Keratinocyte (primary cell): ENCODE measurements at regions not wholly inside any gene's neighbourhood (a gene's known extent, or its start where the extent isn't known, plus 50 kb on each side); places are given as distances from the start of the nearest gene placed in this dataset.

ENCODE experiments used
- DNase-seq: peaks from one replicate; pipeline ENCODE4 v3.0.0-alpha.2; 2011; ENCODE audit warnings: low read depth, missing footprints, low spot score
- FAIRE-seq: peaks from 2 replicates; lab custom pipeline; 2011; peaks lifted over from hg19 to GRCh38; lab: Jason Lieb, UNC
- H2AFZ ChIP-seq: 2 replicates; pipeline ENCODE4 v1.6.0; 2012; ENCODE audit warnings: low read length, control low read depth, inconsistent platforms; ENCODE audit not compliant: control insufficient read depth
- H3K27ac ChIP-seq: 2 replicates; pipeline ENCODE4 v1.5.1; 2011; ENCODE audit warnings: low read length; ENCODE audit not compliant: control insufficient read depth, insufficient read depth
- H3K27me3 ChIP-seq: 3 replicates; pipeline ENCODE4 v1.6.0; 2011; ENCODE audit warnings: low read length; ENCODE audit not compliant: control insufficient read depth, insufficient read depth; ENCODE audit errors: extremely low read depth
- H3K36me3 ChIP-seq, 2 experiments: 2 replicates in 1 of 2; 3 replicates in 1 of 2; pipeline ENCODE4 v1.5.1; 2011; ENCODE audit warnings: low read length in 2 of 2, mild to moderate bottlenecking in 1 of 2; ENCODE audit not compliant: control insufficient read depth in 2 of 2, insufficient read depth in 2 of 2; ENCODE audit errors: extremely low read depth in 1 of 2
- H3K4me1 ChIP-seq: 3 replicates; pipeline ENCODE4 v1.5.1; 2011; ENCODE audit warnings: low read length; ENCODE audit not compliant: control insufficient read depth, insufficient read depth; ENCODE audit errors: extremely low read depth
- H3K4me2 ChIP-seq: 3 replicates; pipeline ENCODE4 v1.6.0; 2011; ENCODE audit warnings: low read depth, low read length; ENCODE audit not compliant: control insufficient read depth, insufficient read depth; ENCODE audit errors: extremely low read depth
- H3K4me3 ChIP-seq, 3 experiments: fragments of 200-600 bp in 1 of 3; sonication (generic) in 1 of 3; 2 replicates in 2 of 3; 3 replicates in 1 of 3; pipeline ENCODE4 v1.5.1; 2011 to 2016; ENCODE audit warnings: low read length in 3 of 3, mild to moderate bottlenecking in 3 of 3, control low read depth in 2 of 3, inconsistent platforms in 1 of 3, low read depth in 1 of 3, mixed read lengths in 1 of 3, mixed run types in 1 of 3, moderate library complexity in 1 of 3; ENCODE audit not compliant: control insufficient read depth in 2 of 3, insufficient read depth in 2 of 3; ENCODE audit errors: extremely low read depth in 1 of 3
- H3K79me2 ChIP-seq: 2 replicates; pipeline ENCODE4 v1.6.0; 2012; ENCODE audit warnings: low read length; ENCODE audit not compliant: control insufficient read depth, insufficient read depth
- H3K9ac ChIP-seq: 3 replicates; pipeline ENCODE4 v1.6.0; 2011; ENCODE audit warnings: low read length; ENCODE audit not compliant: control insufficient read depth, insufficient read depth; ENCODE audit errors: extremely low read depth
- H3K9me1 ChIP-seq: 3 replicates; pipeline ENCODE4 v1.6.0; 2011; ENCODE audit warnings: low read length; ENCODE audit not compliant: control insufficient read depth, insufficient read depth; ENCODE audit errors: extremely low read depth
- H3K9me3 ChIP-seq: 2 replicates; pipeline ENCODE4 v1.5.1; 2012; ENCODE audit warnings: low read depth, low read length; ENCODE audit not compliant: control insufficient read depth
- H4K20me1 ChIP-seq: 3 replicates; pipeline ENCODE4 v1.6.0; 2011; ENCODE audit warnings: low read length; ENCODE audit not compliant: control insufficient read depth, insufficient read depth; ENCODE audit errors: extremely low read depth
- CTCF ChIP-seq, 3 experiments: IDR thresholded peaks in 1 of 3; conservative IDR thresholded peaks in 1 of 3; optimal IDR thresholded peaks in 1 of 3; 2 replicates in 2 of 3; 3 replicates in 1 of 3; pipeline versions ENCODE3 to v1.5.1; 2011; ENCODE audit warnings: low read length in 3 of 3, mild to moderate bottlenecking in 3 of 3, moderate library complexity in 2 of 3, control low read depth in 1 of 3, inconsistent platforms in 1 of 3; ENCODE audit not compliant: insufficient read depth in 2 of 3; ENCODE audit errors: extremely low read depth in 1 of 3
- EZH2 ChIP-seq: IDR thresholded peaks from one replicate; pipeline ENCODE4 v1.6.1; 2012; ENCODE audit warnings: inconsistent platforms, mild to moderate bottlenecking, low read length, moderate library complexity
- dilution Hi-C: fragments of 300-500 bp; cut with MboI; formaldehyde crosslinking; loops from one replicate; pipeline ENCODE4 v1.7.0; 2020; ENCODE audit warnings: low sequenced_read_pairs; ENCODE audit not compliant: extremely low pct_ligation_motif_present

GRCh38 chr6:69622230-69622629 lies 174.6 kb downstream of the LMBRD1 start:
- H3K36me3 ChIP-seq = no peaks in the 10 kb centered on the region
- H3K79me2 ChIP-seq = no peaks in the 10 kb centered on the region
- no peaks in the 10 kb centered on the region for H3K4me1 ChIP-seq
- no peak overlapping the region for H3K9ac ChIP-seq
- H3K4me3 ChIP-seq = no peak overlapping the region
- no peak for DNase-seq
- dilution Hi-C loops = no loop called here
- H3K4me2 ChIP-seq = no peak overlapping the region
- FAIRE-seq = no peak
- no peaks in the 10 kb centered on the region for H3K9me3 ChIP-seq
- no peaks in the 10 kb centered on the region for H4K20me1 ChIP-seq
- H3K9me1 ChIP-seq = no peaks in the 10 kb centered on the region
- TF ChIP-seq CTCF (optimal IDR thresholded peaks at IDR 0.05 in 1 of 3, IDR thresholded peaks at IDR 0.05 in 1 of 3, conservative IDR thresholded peaks at IDR 0.05 in 1 of 3; ENCODE audit: extremely low read depth in 1 of 3, insufficient read depth in 2 of 3, low read length in 3 of 3) = no peak
- no peak for TF ChIP-seq EZH2
- H3K27me3 ChIP-seq = no peaks in the 10 kb centered on the region
- H2AFZ ChIP-seq = no peak overlapping the region
- no peak overlapping the region for H3K27ac ChIP-seq

GRCh38 chr6:69617163-69617562 lies 179.6 kb downstream of the LMBRD1 start:
- no peak overlapping the region for H3K4me3 ChIP-seq
- no peaks in the 10 kb centered on the region for H3K27me3 ChIP-seq
- dilution Hi-C loops = no loop called here
- no peaks in the 10 kb centered on the region for H3K36me3 ChIP-seq
- no peaks in the 10 kb centered on the region for H3K9me3 ChIP-seq
- H2AFZ ChIP-seq = no peak overlapping the region
- FAIRE-seq (no peak), DNase-seq (no peak)
- no peaks in the 10 kb centered on the region for H4K20me1 ChIP-seq
- TF ChIP-seq EZH2 = no peak
- no peak for TF ChIP-seq CTCF (optimal IDR thresholded peaks at IDR 0.05 in 1 of 3, IDR thresholded peaks at IDR 0.05 in 1 of 3, conservative IDR thresholded peaks at IDR 0.05 in 1 of 3; ENCODE audit: extremely low read depth in 1 of 3, insufficient read depth in 2 of 3, low read length in 3 of 3)
- no peaks in the 10 kb centered on the region for H3K79me2 ChIP-seq
- H3K4me2 ChIP-seq = no peak overlapping the region
- no peak overlapping the region for H3K9ac ChIP-seq
- no peaks in the 10 kb centered on the region for H3K4me1 ChIP-seq
- H3K9me1 ChIP-seq = no peaks in the 10 kb centered on the region
- H3K27ac ChIP-seq = no peak overlapping the region
